ENCODE measurements at regions not wholly inside any gene's neighbourhood (a gene's known extent, or its start where the extent isn't known, plus 50 kb on each side); places are given as distances from the start of the nearest gene placed in this dataset.

DNA sequence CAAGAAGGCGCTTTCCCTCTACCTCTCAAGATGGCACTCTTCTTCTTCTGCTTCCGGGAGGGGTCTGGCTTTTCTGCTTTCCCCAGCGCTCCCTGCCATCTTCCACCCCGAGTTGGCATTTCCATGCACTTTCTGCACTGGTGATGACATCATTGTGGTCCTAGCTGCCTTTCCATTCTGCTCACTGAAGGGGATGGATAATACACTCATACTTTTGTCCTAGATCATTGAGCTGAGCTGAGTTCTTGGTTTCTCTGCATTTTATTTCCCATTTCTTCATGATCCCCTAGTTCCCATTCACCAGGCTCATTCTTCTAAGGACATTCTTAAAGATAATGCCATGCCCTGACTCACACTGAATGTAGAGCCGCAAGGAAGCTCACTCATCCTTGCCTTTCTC, 96.7 kb downstream of the EDN1 start:
- ChIA-PET CTCF (no interaction called here), POLR2A (no interaction called here)
- Mint-ChIP-seq H3K36me3 (no peaks in the 10 kb centered on the region), H3K9me3 (peaks cover 5% of the 10 kb centered on the region), H3K27me3 (ENCODE audit: low read depth) (no peaks in the 10 kb centered on the region), H3K27ac (no peak overlapping the region), H3K4me3 (no peak overlapping the region), H3K4me1 (no peaks in the 10 kb centered on the region)
- no peak for DNase-seq (ENCODE audit: low spot score)
- TF ChIP-seq, protein P1, sequence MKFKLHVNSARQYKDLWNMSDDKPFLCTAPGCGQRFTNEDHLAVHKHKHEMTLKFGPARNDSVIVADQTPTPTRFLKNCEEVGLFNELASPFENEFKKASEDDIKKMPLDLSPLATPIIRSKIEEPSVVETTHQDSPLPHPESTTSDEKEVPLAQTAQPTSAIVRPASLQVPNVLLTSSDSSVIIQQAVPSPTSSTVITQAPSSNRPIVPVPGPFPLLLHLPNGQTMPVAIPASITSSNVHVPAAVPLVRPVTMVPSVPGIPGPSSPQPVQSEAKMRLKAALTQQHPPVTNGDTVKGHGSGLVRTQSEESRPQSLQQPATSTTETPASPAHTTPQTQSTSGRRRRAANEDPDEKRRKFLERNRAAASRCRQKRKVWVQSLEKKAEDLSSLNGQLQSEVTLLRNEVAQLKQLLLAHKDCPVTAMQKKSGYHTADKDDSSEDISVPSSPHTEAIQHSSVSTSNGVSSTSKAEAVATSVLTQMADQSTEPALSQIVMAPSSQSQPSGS (CRISPR knock-in tag; IDR thresholded peaks at IDR 0.05; ENCODE audit: borderline replicate concordance, low read depth), result no peak
- TF ChIP-seq JAZF1 (CRISPR knock-in tag; IDR thresholded peaks at IDR 0.05) (no peak), JUN (CRISPR knock-in tag; IDR thresholded peaks at IDR 0.05) (no peak), ZNF263 (CRISPR knock-in tag; IDR thresholded peaks at IDR 0.05; ENCODE audit: low read depth) (no peak), GTF2I (CRISPR knock-in tag; conservative IDR thresholded peaks at IDR 0.05) (no peak), HMGA2 (CRISPR knock-in tag; IDR thresholded peaks at IDR 0.05) (no peak), SOX15 (CRISPR knock-in tag; IDR thresholded peaks at IDR 0.05) (no peak), GABPB1 (CRISPR knock-in tag; IDR thresholded peaks at IDR 0.05) (no peak), GRHL2 (CRISPR knock-in tag; IDR thresholded peaks at IDR 0.05; ENCODE audit: insufficient replicate concordance, severe bottlenecking) (no peak), SMAD4 (CRISPR knock-in tag; IDR thresholded peaks at IDR 0.05) (no peak), NFYB (CRISPR knock-in tag; conservative IDR thresholded peaks at IDR 0.05; ENCODE audit: low read depth) (no peak), ZNF317 (CRISPR knock-in tag; IDR thresholded peaks at IDR 0.05; ENCODE audit: borderline replicate concordance, low read depth) (no peak)
- TF ChIP-seq, protein P2, sequence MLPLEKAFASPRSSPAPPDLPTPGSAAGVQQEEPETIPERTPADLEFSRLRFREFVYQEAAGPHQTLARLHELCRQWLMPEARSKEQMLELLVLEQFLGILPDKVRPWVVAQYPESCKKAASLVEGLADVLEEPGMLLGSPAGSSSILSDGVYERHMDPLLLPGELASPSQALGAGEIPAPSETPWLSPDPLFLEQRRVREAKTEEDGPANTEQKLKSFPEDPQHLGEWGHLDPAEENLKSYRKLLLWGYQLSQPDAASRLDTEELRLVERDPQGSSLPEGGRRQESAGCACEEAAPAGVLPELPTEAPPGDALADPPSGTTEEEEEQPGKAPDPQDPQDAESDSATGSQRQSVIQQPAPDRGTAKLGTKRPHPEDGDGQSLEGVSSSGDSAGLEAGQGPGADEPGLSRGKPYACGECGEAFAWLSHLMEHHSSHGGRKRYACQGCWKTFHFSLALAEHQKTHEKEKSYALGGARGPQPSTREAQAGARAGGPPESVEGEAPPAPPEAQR (CRISPR knock-in tag; IDR thresholded peaks at IDR 0.05), result no peak
- TF ChIP-seq, protein P3, sequence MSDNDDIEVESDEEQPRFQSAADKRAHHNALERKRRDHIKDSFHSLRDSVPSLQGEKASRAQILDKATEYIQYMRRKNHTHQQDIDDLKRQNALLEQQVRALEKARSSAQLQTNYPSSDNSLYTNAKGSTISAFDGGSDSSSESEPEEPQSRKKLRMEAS (CRISPR knock-in tag; IDR thresholded peaks at IDR 0.05), result no peak
- TF ChIP-seq, protein P4, sequence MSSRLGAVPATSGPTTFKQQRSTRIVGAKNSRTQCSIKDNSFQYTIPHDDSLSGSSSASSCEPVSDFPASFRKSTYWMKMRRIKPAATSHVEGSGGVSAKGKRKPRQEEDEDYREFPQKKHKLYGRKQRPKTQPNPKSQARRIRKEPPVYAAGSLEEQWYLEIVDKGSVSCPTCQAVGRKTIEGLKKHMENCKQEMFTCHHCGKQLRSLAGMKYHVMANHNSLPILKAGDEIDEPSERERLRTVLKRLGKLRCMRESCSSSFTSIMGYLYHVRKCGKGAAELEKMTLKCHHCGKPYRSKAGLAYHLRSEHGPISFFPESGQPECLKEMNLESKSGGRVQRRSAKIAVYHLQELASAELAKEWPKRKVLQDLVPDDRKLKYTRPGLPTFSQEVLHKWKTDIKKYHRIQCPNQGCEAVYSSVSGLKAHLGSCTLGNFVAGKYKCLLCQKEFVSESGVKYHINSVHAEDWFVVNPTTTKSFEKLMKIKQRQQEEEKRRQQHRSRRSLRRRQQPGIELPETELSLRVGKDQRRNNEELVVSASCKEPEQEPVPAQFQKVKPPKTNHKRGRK (CRISPR knock-in tag; IDR thresholded peaks at IDR 0.05; ENCODE audit: borderline replicate concordance), result no peak
- TF ChIP-seq, protein P5, sequence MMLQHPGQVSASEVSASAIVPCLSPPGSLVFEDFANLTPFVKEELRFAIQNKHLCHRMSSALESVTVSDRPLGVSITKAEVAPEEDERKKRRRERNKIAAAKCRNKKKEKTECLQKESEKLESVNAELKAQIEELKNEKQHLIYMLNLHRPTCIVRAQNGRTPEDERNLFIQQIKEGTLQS (CRISPR knock-in tag; conservative IDR thresholded peaks at IDR 0.05), result no peak
- TF ChIP-seq, protein P6, sequence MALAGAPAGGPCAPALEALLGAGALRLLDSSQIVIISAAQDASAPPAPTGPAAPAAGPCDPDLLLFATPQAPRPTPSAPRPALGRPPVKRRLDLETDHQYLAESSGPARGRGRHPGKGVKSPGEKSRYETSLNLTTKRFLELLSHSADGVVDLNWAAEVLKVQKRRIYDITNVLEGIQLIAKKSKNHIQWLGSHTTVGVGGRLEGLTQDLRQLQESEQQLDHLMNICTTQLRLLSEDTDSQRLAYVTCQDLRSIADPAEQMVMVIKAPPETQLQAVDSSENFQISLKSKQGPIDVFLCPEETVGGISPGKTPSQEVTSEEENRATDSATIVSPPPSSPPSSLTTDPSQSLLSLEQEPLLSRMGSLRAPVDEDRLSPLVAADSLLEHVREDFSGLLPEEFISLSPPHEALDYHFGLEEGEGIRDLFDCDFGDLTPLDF (CRISPR knock-in tag; IDR thresholded peaks at IDR 0.05), result no peak
- no peak for ATAC-seq

DNA sequence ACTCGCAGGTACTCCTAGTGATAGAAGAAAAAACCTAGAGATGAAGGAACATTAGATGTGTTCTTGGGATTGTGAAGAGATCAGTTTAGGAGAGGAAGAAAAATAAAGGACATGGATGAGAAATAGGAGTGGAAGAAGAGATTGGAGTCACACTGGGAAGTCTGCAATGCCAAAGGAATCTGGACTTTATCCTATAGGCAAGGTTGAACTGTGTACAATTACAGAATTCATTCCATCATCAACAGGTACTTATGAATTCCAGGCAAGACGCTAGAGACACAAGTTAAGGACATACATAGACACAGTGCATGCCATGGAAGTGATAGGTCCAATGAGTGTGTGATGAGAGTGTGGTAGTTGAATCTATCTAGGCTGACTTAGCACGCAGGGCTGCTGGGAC, 101.3 kb downstream of the EDN1 start:
- Mint-ChIP-seq H3K4me1 (peaks cover 10% of the 10 kb centered on the region), H3K27ac (no peak overlapping the region), H3K9me3 (peaks cover 5% of the 10 kb centered on the region), H3K4me3 (no peak overlapping the region), H3K27me3 (ENCODE audit: low read depth) (no peaks in the 10 kb centered on the region), H3K36me3 (no peaks in the 10 kb centered on the region)
- DNase-seq (ENCODE audit: low spot score) (no peak), ATAC-seq (no peak)
- ChIA-PET CTCF (no interaction called here), POLR2A (no interaction called here)
- no peak for TF ChIP-seq NFATC4 (CRISPR knock-in tag; IDR thresholded peaks at IDR 0.05)
- TF ChIP-seq SMAD3 (CRISPR knock-in tag; IDR thresholded peaks at IDR 0.05; ENCODE audit: borderline replicate concordance), result no peak
- TF ChIP-seq RORB (CRISPR knock-in tag; IDR thresholded peaks at IDR 0.05), result no peak
- TF ChIP-seq ZNF671 (CRISPR knock-in tag; IDR thresholded peaks at IDR 0.05), result no peak
- TF ChIP-seq, protein P7, sequence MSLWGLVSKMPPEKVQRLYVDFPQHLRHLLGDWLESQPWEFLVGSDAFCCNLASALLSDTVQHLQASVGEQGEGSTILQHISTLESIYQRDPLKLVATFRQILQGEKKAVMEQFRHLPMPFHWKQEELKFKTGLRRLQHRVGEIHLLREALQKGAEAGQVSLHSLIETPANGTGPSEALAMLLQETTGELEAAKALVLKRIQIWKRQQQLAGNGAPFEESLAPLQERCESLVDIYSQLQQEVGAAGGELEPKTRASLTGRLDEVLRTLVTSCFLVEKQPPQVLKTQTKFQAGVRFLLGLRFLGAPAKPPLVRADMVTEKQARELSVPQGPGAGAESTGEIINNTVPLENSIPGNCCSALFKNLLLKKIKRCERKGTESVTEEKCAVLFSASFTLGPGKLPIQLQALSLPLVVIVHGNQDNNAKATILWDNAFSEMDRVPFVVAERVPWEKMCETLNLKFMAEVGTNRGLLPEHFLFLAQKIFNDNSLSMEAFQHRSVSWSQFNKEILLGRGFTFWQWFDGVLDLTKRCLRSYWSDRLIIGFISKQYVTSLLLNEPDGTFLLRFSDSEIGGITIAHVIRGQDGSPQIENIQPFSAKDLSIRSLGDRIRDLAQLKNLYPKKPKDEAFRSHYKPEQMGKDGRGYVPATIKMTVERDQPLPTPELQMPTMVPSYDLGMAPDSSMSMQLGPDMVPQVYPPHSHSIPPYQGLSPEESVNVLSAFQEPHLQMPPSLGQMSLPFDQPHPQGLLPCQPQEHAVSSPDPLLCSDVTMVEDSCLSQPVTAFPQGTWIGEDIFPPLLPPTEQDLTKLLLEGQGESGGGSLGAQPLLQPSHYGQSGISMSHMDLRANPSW (CRISPR knock-in tag; conservative IDR thresholded peaks at IDR 0.05; ENCODE audit: low read depth), result no peak
- TF ChIP-seq, protein P1 (CRISPR knock-in tag; IDR thresholded peaks at IDR 0.05; ENCODE audit: borderline replicate concordance, low read depth), result no peak
- TF ChIP-seq CREB1 (CRISPR knock-in tag; IDR thresholded peaks at IDR 0.05), result no peak
- no peak for TF ChIP-seq IRF2 (CRISPR knock-in tag; IDR thresholded peaks at IDR 0.05; ENCODE audit: borderline replicate concordance, low read depth)
- TF ChIP-seq CREM (CRISPR knock-in tag; IDR thresholded peaks at IDR 0.05), result no peak
- TF ChIP-seq JAZF1 (CRISPR knock-in tag; IDR thresholded peaks at IDR 0.05), result no peak
- TF ChIP-seq ZNF396 (CRISPR knock-in tag; IDR thresholded peaks at IDR 0.05; ENCODE audit: borderline replicate concordance), result no peak
